ENCODE measurements at regions not wholly inside any gene's neighbourhood (a gene's known extent, or its start where the extent isn't known, plus 50 kb on each side); places are given as distances from the start of the nearest gene placed in this dataset.
A peak's percentile ranks its signal among the peaks of the same experiment; 100 is the strongest.

DNA sequence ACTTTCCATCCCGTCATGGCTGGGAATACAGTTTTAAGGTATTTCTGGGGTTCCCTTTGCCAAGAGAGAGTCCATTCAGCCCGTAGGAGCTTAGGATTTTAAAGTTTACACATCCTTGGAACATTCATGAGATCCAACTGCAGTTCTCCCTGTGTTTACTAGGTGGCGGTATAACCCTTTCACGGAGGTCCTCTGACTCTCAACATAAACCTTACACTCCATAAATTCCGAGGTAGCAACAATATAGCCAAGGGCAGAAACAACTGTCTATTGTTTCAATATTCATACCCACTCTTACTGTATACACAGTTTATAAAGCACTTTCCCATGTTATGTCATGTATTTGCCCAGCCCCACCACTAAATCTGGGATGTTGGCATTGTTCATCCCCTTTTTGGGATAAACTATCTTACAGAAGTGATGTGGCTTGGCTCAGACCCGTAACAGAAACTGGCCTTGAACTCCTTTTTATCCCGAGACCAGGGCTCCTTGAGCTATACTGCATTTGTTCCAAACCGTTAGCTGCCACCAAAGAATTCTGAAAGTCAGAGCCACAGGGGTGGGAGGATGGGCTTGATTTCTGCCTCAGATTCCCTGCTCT is 69.2 kb upstream of the COL6A5 start:
- TF ChIP-seq POLR2A (IDR thresholded peaks at IDR 0.05) (no peak), CTCF (IDR thresholded peaks at IDR 0.05) (peak in 1 of 3 donors; percentile 35)
